Gastroesophageal sphincter (tissue), 3 donors: ENCODE measurements at regions not wholly inside any gene's neighbourhood (a gene's known extent, or its start where the extent isn't known, plus 50 kb on each side); places are given as distances from the start of the nearest gene placed in this dataset.
"Not testable (repeated sequence)": the region's sequence is repeated elsewhere in the genome, so short reads cannot be mapped to it uniquely, and the experiment has no call there.

ENCODE experiments used
- EP300 ChIP-seq: sonication (generic); formaldehyde crosslinking; IDR thresholded peaks from one replicate; pipeline ENCODE4 v1.6.1; 2017; ENCODE audit warnings: antibody characterized with exemption, mild to moderate bottlenecking
- POLR2A ChIP-seq, 2 donors: fragments of 450-650 bp; IDR thresholded peaks; one replicate each; pipeline ENCODE4 v1.6.1; 2017; ENCODE audit warnings: antibody characterized with exemption in 2 of 2, mild to moderate bottlenecking in 2 of 2, moderate library complexity in 1 of 2
- POLR2AphosphoS5 ChIP-seq: sonication (generic); formaldehyde crosslinking; IDR thresholded peaks from one replicate; pipeline ENCODE4 v1.6.1; 2017; ENCODE audit warnings: antibody characterized with exemption
- TF ChIP-seq, protein P1 (sequence below), 4 experiments: fragments of 200-600 bp in 2 of 4; fragments of 450-650 bp in 2 of 4; sonication (generic) in 1 of 4; IDR thresholded peaks; one replicate each; pipeline ENCODE4 v1.5.1; 2017 to 2019; ENCODE audit warnings: antibody characterized with exemption in 4 of 4, mild to moderate bottlenecking in 2 of 4, moderate library complexity in 2 of 4

DNA sequence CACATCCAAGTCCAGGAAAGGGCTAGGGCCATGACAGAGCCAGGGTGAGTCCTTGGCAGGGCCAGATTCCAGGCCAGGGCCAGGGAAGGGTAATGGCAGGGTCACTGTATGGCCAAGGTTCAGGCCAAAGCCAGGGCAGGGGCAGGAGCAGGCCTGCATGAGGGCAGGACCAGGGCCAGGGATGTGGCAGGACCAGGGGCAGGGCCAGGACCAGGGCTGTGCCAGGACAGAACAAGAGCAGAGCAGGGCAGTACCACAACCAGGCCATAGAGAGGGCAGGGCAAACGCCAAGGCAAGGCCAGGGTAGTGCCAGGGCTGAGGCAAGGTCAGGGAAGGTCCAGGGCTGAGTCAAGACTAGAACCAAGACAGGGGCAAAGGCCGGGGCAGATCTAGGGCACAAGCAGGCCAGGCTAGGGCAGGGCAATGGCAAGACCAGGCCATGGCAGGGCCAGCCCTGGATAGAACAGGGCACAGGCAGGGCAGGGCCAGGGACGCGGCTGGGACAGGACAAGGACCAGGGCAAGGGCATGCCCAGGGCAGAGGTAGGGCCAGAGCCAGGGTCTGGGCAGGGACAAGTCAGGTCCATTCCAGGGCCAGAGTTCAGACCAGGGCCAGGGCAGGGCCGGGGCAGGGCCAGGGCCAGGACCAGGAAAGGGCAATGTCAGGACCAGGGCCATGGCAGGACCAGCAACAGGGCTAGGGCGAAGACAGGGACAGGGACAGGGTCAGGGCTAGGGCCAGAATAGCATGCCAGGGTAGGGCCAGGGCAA is 154.8 kb downstream of the LIPI start:
- TF ChIP-seq, protein P1, sequence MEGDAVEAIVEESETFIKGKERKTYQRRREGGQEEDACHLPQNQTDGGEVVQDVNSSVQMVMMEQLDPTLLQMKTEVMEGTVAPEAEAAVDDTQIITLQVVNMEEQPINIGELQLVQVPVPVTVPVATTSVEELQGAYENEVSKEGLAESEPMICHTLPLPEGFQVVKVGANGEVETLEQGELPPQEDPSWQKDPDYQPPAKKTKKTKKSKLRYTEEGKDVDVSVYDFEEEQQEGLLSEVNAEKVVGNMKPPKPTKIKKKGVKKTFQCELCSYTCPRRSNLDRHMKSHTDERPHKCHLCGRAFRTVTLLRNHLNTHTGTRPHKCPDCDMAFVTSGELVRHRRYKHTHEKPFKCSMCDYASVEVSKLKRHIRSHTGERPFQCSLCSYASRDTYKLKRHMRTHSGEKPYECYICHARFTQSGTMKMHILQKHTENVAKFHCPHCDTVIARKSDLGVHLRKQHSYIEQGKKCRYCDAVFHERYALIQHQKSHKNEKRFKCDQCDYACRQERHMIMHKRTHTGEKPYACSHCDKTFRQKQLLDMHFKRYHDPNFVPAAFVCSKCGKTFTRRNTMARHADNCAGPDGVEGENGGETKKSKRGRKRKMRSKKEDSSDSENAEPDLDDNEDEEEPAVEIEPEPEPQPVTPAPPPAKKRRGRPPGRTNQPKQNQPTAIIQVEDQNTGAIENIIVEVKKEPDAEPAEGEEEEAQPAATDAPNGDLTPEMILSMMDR (IDR thresholded peaks at IDR 0.05) = not testable (repeated sequence)
- not testable (repeated sequence) for TF ChIP-seq POLR2A (IDR thresholded peaks at IDR 0.05); EP300; POLR2AphosphoS5
